HepG2 (cell line): ENCODE measurements at regions not wholly inside any gene's neighbourhood (a gene's known extent, or its start where the extent isn't known, plus 50 kb on each side); places are given as distances from the start of the nearest gene placed in this dataset.

Experiments
- ATAC-seq: fragments of 200-7000 bp; cut with Tn5 transposase; 3 replicates; pipeline ENCODE4 v1.9.1; 2020; ENCODE audit warnings: mild to moderate bottlenecking, moderate library complexity
- BruUV-seq: library from RNA; stranded (reverse); fragments of 400-500 nt; replicated peaks from 2 replicates; lab custom pipeline; 2021; lab: Mats Ljungman, UMichigan
- CTCF ChIA-PET: fragments of 300-600 bp; formaldehyde crosslinking; extraction: SDS; loops from one replicate; lab custom pipeline; 2021; ENCODE audit warnings: low total read pairs, inconsistent platforms, low intra/inter-chr PET ratio; lab: Yijun Ruan, JAX
- POLR2A ChIA-PET: fragments of 350-600 bp; sonication (Branson Sonifier 250); formaldehyde crosslinking; loops from one replicate; lab custom pipeline; 2020; ENCODE audit warnings: antibody characterized with exemption, inconsistent platforms; lab: Yijun Ruan, JAX
- DNase-seq: peaks from one replicate; pipeline ENCODE4 v3.0.0-alpha.2; 2015; ENCODE audit warnings: low spot score
- FAIRE-seq: peaks from 3 replicates; lab custom pipeline; 2011; peaks lifted over from hg19 to GRCh38; lab: Jason Lieb, UNC
- H2AFZ ChIP-seq: one replicate; pipeline ENCODE4 v1.6.1; 2011; ENCODE audit warnings: low read length, inconsistent platforms
- H3K27ac ChIP-seq: fragments of 300-600 bp; 3 replicates; pipeline ENCODE4 v1.8.0; 2011; ENCODE audit warnings: mixed run types, mild to moderate bottlenecking, mixed read lengths, low read length, inconsistent platforms; ENCODE audit not compliant: insufficient read depth; ENCODE audit errors: extremely low read length
- H3K27me3 ChIP-seq, 2 experiments: fragments of 200-600 bp in 1 of 2; 2 replicates in 1 of 2; 3 replicates in 1 of 2; pipeline versions ENCODE4 v1.6.0 to v1.8.0; 2011; ENCODE audit warnings: low read length in 2 of 2, mild to moderate bottlenecking in 2 of 2, moderate library complexity in 2 of 2, inconsistent platforms in 1 of 2; ENCODE audit not compliant: insufficient read depth in 2 of 2, control insufficient read depth in 1 of 2
- H3K36me3 ChIP-seq, 2 experiments: fragments of 200-600 bp in 1 of 2; replicated peaks in 1 of 2; 2 replicates in 1 of 2; 3 replicates in 1 of 2; pipeline versions ENCODE4 v1.5.1 to v1.8.0; 2011; ENCODE audit warnings: low read length in 2 of 2, inconsistent platforms in 1 of 2; ENCODE audit not compliant: insufficient read depth in 2 of 2, control insufficient read depth in 1 of 2
- H3K4me1 ChIP-seq: 2 replicates; pipeline ENCODE4 v1.5.1; 2012; ENCODE audit warnings: low read length, inconsistent platforms; ENCODE audit not compliant: insufficient read depth
- H3K4me2 ChIP-seq: 2 replicates; pipeline ENCODE4 v1.6.0; 2011; ENCODE audit warnings: low read depth, low read length, inconsistent platforms
- H3K4me3 ChIP-seq, 3 experiments: fragments of 200-600 bp in 1 of 3; sonication (generic), shearing (Covaris generic) in 1 of 3; replicated peaks in 1 of 3; 2 replicates each; pipeline ENCODE4 v1.5.1; 2011 to 2016; ENCODE audit warnings: low read length in 3 of 3, inconsistent platforms in 2 of 3, low read depth in 2 of 3, mild to moderate bottlenecking in 2 of 3, control low read depth in 1 of 3, mixed read lengths in 1 of 3; ENCODE audit not compliant: insufficient read depth in 1 of 3
- H3K79me2 ChIP-seq: one replicate; pipeline ENCODE4 v1.6.1; 2011; ENCODE audit warnings: low read length, inconsistent platforms; ENCODE audit not compliant: insufficient read depth
- H3K9ac ChIP-seq: 2 replicates; pipeline ENCODE4 v1.6.0; 2011; ENCODE audit warnings: mild to moderate bottlenecking, low read depth, low read length, inconsistent platforms; ENCODE audit not compliant: insufficient read depth
- H3K9me3 ChIP-seq: 2 replicates; pipeline ENCODE4 v1.5.1; 2012; ENCODE audit warnings: mild to moderate bottlenecking, low read length
- H4K20me1 ChIP-seq: 2 replicates; pipeline ENCODE4 v1.6.0; 2011; ENCODE audit warnings: inconsistent platforms, mild to moderate bottlenecking, low read length, moderate library complexity; ENCODE audit not compliant: insufficient read depth
- BRCA1 ChIP-seq: sonication (generic); formaldehyde crosslinking; IDR thresholded peaks from 2 replicates; pipeline ENCODE4 v1.4.0; 2020; ENCODE audit warnings: missing genetic modification reagents
- ELF3 ChIP-seq: IDR thresholded peaks from 2 replicates; pipeline ENCODE4 v1.6.1; 2016; ENCODE audit warnings: missing genetic modification reagents, missing compliant biosample characterization
- HBP1 ChIP-seq: IDR thresholded peaks from 2 replicates; pipeline ENCODE4 v1.6.1; 2016; ENCODE audit warnings: low read depth, control low read depth
- JARID2 ChIP-seq: sonication (generic); formaldehyde crosslinking; IDR thresholded peaks from 2 replicates; pipeline ENCODE4 v1.8.1; 2023; ENCODE audit warnings: missing genetic modification reagents, inconsistent platforms; ENCODE audit not compliant: insufficient replicate concordance
- RXRA ChIP-seq: sonication (generic); formaldehyde crosslinking; IDR thresholded peaks from 2 replicates; pipeline ENCODE4 v1.5.1; 2020; ENCODE audit warnings: missing genetic modification reagents
- THAP11 ChIP-seq: IDR thresholded peaks from 2 replicates; pipeline ENCODE4 v1.6.1; 2016; ENCODE audit warnings: missing biosample characterization, missing genetic modification reagents
- THAP8 ChIP-seq: sonication (generic); formaldehyde crosslinking; IDR thresholded peaks from 2 replicates; pipeline ENCODE4 v1.5.1; 2020; ENCODE audit warnings: missing genetic modification reagents, mild to moderate bottlenecking, borderline replicate concordance
- ZBTB1 ChIP-seq: sonication (generic); formaldehyde crosslinking; IDR thresholded peaks from 2 replicates; pipeline ENCODE4 v1.4.0; 2020; ENCODE audit warnings: missing genetic modification reagents, borderline replicate concordance
- ZNF142 ChIP-seq: sonication (generic); formaldehyde crosslinking; IDR thresholded peaks from 2 replicates; pipeline ENCODE4 v1.4.0; 2020; ENCODE audit warnings: missing genetic modification reagents
- ZNF160 ChIP-seq: sonication (generic); formaldehyde crosslinking; IDR thresholded peaks from 2 replicates; pipeline ENCODE4 v1.8.0; 2022; ENCODE audit warnings: mild to moderate bottlenecking, inconsistent platforms, missing genetic modification reagents
- ZNF225 ChIP-seq: sonication (generic); formaldehyde crosslinking; IDR thresholded peaks from 2 replicates; pipeline ENCODE4 v1.4.0; 2020; ENCODE audit warnings: mild to moderate bottlenecking, missing genetic modification reagents
- WGBS: methylation state at CpG from one replicate; pipeline ENCODE4 v1.1.6; 2017; ENCODE audit warnings: low lambda C conversion rate; 5-methylcytosine and 5-hydroxymethylcytosine counted together
- in situ Hi-C: cut with HindIII; loops from 2 replicates; pipeline ENCODE4 v1.10.0; 2017; ENCODE audit warnings: low pct_unique_long_range_greater_than_20kb; ENCODE audit not compliant: extremely low pct_ligation_motif_present
- intact Hi-C: fragments of 100-400 bp; cut with micrococcal nuclease; formaldehyde crosslinking; loops from one replicate; pipeline ENCODE4 v1.10.0; 2022; ENCODE audit not compliant: unreplicated experiment

- DNase-seq (no peak), ATAC-seq (no peak), FAIRE-seq (no peak)
- no peaks in the 10 kb centered on the region for H3K36me3 ChIP-seq
- H3K27ac ChIP-seq, result no peak overlapping the region
- WGBS, result 2% methylated on average over 3 of the region's 3 CpGs
- no peaks in the 10 kb centered on the region for H4K20me1 ChIP-seq
- TF ChIP-seq ZNF225 (CRISPR knock-in tag), result no peak
- no peak for TF ChIP-seq ZBTB1
- TF ChIP-seq THAP11 (CRISPR knock-in tag), result no peak
- TF ChIP-seq THAP8 (CRISPR knock-in tag), result no peak
- TF ChIP-seq RXRA (CRISPR knock-in tag), result no peak
- TF ChIP-seq BRCA1 (CRISPR knock-in tag), result no peak
- no peak for TF ChIP-seq HBP1
- no peak for TF ChIP-seq ZNF160 (CRISPR knock-in tag)
- no peak overlapping the region for H3K4me2 ChIP-seq
- H3K9ac ChIP-seq, result no peak overlapping the region
- no peaks in the 10 kb centered on the region for H3K79me2 ChIP-seq
- H3K4me3 ChIP-seq, result no peak overlapping the region
- H3K4me1 ChIP-seq, result no peaks in the 10 kb centered on the region
- no peaks in the 10 kb centered on the region for H3K9me3 ChIP-seq
- intact Hi-C loops (no loop called here), in situ Hi-C loops (no loop called here)
- POLR2A ChIA-PET, result no interaction called here
- H2AFZ ChIP-seq, result no peak overlapping the region
- BruUV-seq, result no TSS peak
- 0 out of 5 replicates have a peak, but pooled peaks cover 0 to 4% of the 10 kb centered on the region in 2 experiments for H3K27me3 ChIP-seq
- CTCF ChIA-PET, result no interaction called here
Observed at GRCh38 chr18:73933685-73934084, 213.9 kb downstream of the FBXO15 start.

- ChIA-PET POLR2A (no interaction called here), CTCF (no interaction called here)
- BruUV-seq, result no TSS peak
- ATAC-seq, result no peak
- 10% methylated on average over 4 of the region's 4 CpGs for WGBS
- no peaks in the 10 kb centered on the region for H3K79me2 ChIP-seq
- TF ChIP-seq ELF3 (CRISPR knock-in tag) (no peak), JARID2 (CRISPR knock-in tag) (no peak), ZNF142 (CRISPR knock-in tag) (no peak)
- intact Hi-C loops (no loop called here), in situ Hi-C loops (no loop called here)
- no peak for FAIRE-seq
- no peaks in the 10 kb centered on the region for H4K20me1 ChIP-seq
- H3K9me3 ChIP-seq, result no peaks in the 10 kb centered on the region
- no peak overlapping the region for H3K4me3 ChIP-seq
- DNase-seq, result no peak
- no peaks in the 10 kb centered on the region for H3K4me1 ChIP-seq
- H3K4me2 ChIP-seq, result no peak overlapping the region
- H3K27me3 ChIP-seq, result 0 out of 5 replicates have a peak, but pooled peaks cover 0 to 4% of the 10 kb centered on the region in 2 experiments
- H2AFZ ChIP-seq, result no peak overlapping the region
- no peak overlapping the region for H3K27ac ChIP-seq
- H3K36me3 ChIP-seq, result no peaks in the 10 kb centered on the region
- no peak overlapping the region for H3K9ac ChIP-seq
Observed at GRCh38 chr18:73932976-73933375, 214.7 kb downstream of the FBXO15 start.
